Breast epithelium (tissue), 4 donors: ENCODE measurements at regions not wholly inside any gene's neighbourhood (a gene's known extent, or its start where the extent isn't known, plus 50 kb on each side); places are given as distances from the start of the nearest gene placed in this dataset.

Experiments
- DNase-seq, 2 donors: peaks; one replicate each; pipeline ENCODE4 v3.0.0-alpha.2; 2019; ENCODE audit warnings: low spot score in 2 of 2
- H3K27ac ChIP-seq, 2 donors: fragments of 200-600 bp; sonication (generic) in 1 of 2; one replicate each; pipeline ENCODE4 v1.5.1; 2016 to 2019; ENCODE audit warnings: mild to moderate bottlenecking in 1 of 2
- H3K27me3 ChIP-seq, 2 donors: fragments of 200-600 bp; sonication (generic) in 1 of 2; one replicate each; pipeline versions ENCODE4 v1.5.1 to v1.6.0; 2017 to 2019; ENCODE audit warnings: control low read depth in 1 of 2, mild to moderate bottlenecking in 1 of 2
- H3K36me3 ChIP-seq: fragments of 200-600 bp; one replicate; pipeline ENCODE4 v1.5.1; 2019
- H3K4me1 ChIP-seq, 2 donors: fragments of 200-600 bp; sonication (generic); one replicate each; pipeline ENCODE4 v1.5.1; 2016 to 2019; ENCODE audit warnings: control low read depth in 1 of 2
- H3K4me3 ChIP-seq, 3 donors: fragments of 200-600 bp; sonication (generic); 1 replicate in 2 of 3; 2 replicates in 1 of 3; pipeline ENCODE4 v1.5.1; 2016 to 2019; ENCODE audit warnings: mild to moderate bottlenecking in 3 of 3, moderate library complexity in 2 of 3
- H3K9me3 ChIP-seq, 2 donors: fragments of 200-600 bp; sonication (generic) in 1 of 2; one replicate each; pipeline ENCODE4 v1.5.1; 2016 to 2019; ENCODE audit warnings: control low read depth in 1 of 2
- CTCF ChIP-seq, 3 donors: fragments of 450-650 bp; IDR thresholded peaks; one replicate each; pipeline ENCODE4 v1.5.1; 2016 to 2017; ENCODE audit warnings: antibody characterized with exemption in 3 of 3, mild to moderate bottlenecking in 3 of 3, moderate library complexity in 3 of 3
- POLR2A ChIP-seq: fragments of 450-650 bp; IDR thresholded peaks from one replicate; pipeline ENCODE4 v1.6.1; 2016; ENCODE audit warnings: antibody characterized with exemption, mild to moderate bottlenecking, moderate library complexity
- POLR2AphosphoS5 ChIP-seq, 3 donors: sonication (generic); formaldehyde crosslinking; IDR thresholded peaks; one replicate each; pipeline ENCODE4 v1.6.1; 2017; ENCODE audit warnings: antibody characterized with exemption in 3 of 3
- intact Hi-C: fragments of 100-400 bp; cut with DNase I; formaldehyde crosslinking; loops from one replicate; pipeline ENCODE4 v1.15.1; 2023; ENCODE audit warnings: low total_unique reads

GRCh38 chr2:2796207-2796606 is 465.1 kb upstream of the MYT1L start:
- H3K4me3 ChIP-seq, result no peak overlapping the region
- DNase-seq, result no peak
- intact Hi-C loops, result no loop called here

GRCh38 chr2:2795438-2796091 is 464.5 kb upstream of the MYT1L start:
- no peaks in the 10 kb centered on the region for H3K4me1 ChIP-seq
- intact Hi-C loops, result no loop called here
- H3K27me3 ChIP-seq, result peaks cover 0 to 6% of the 10 kb centered on the region in 2 donors
- H3K36me3 ChIP-seq, result no peaks in the 10 kb centered on the region
- H3K9me3 ChIP-seq, result peaks cover 0 to 3% of the 10 kb centered on the region in 2 donors
- DNase-seq, result no peak
- no peak overlapping the region for H3K27ac ChIP-seq
- H3K4me3 ChIP-seq, result no peak overlapping the region
- TF ChIP-seq CTCF (IDR thresholded peaks at IDR 0.05), result no peak
- no peak for TF ChIP-seq POLR2A
- no peak for TF ChIP-seq POLR2AphosphoS5 (IDR thresholded peaks at IDR 0.05)

More at GRCh38 chr2:2796207-2796606, 465.1 kb upstream of the MYT1L start:
- TF ChIP-seq CTCF (IDR thresholded peaks at IDR 0.05) (no peak), POLR2A (no peak), POLR2AphosphoS5 (IDR thresholded peaks at IDR 0.05) (no peak)
- Histone ChIP-seq H3K27ac (no peak overlapping the region), H3K36me3 (no peaks in the 10 kb centered on the region), H3K9me3 (peaks cover 0 to 3% of the 10 kb centered on the region in 2 donors), H3K4me1 (no peaks in the 10 kb centered on the region), H3K27me3 (peaks cover 0 to 6% of the 10 kb centered on the region in 2 donors)

GRCh38 chr2:2793925-2794560 is 463.0 kb upstream of the MYT1L start:
- peaks cover 0 to 3% of the 10 kb centered on the region in 2 donors for H3K9me3 ChIP-seq
- no peaks in the 10 kb centered on the region for H3K4me1 ChIP-seq
- intact Hi-C loops, result no loop called here
- H3K36me3 ChIP-seq, result no peaks in the 10 kb centered on the region
- TF ChIP-seq POLR2AphosphoS5 (IDR thresholded peaks at IDR 0.05), result no peak
- no peak for TF ChIP-seq POLR2A
- no peak for TF ChIP-seq CTCF (IDR thresholded peaks at IDR 0.05)
- H3K27ac ChIP-seq, result no peak overlapping the region
- H3K27me3 ChIP-seq, result peaks cover 0 to 6% of the 10 kb centered on the region in 2 donors
- no peak overlapping the region for H3K4me3 ChIP-seq
- no peak for DNase-seq

- no peak for TF ChIP-seq CTCF (IDR thresholded peaks at IDR 0.05)
- TF ChIP-seq POLR2AphosphoS5 (IDR thresholded peaks at IDR 0.05), result no peak
- TF ChIP-seq POLR2A, result no peak
- peaks cover 0 to 6% of the 10 kb centered on the region in 2 donors for H3K27me3 ChIP-seq
- no peak overlapping the region for H3K4me3 ChIP-seq
- no peaks in the 10 kb centered on the region for H3K36me3 ChIP-seq
- peaks cover 0 to 3% of the 10 kb centered on the region in 2 donors for H3K9me3 ChIP-seq
- no peaks in the 10 kb centered on the region for H3K4me1 ChIP-seq
- no peak overlapping the region for H3K27ac ChIP-seq
- DNase-seq, result no peak
- intact Hi-C loops, result no loop called here
Measured at GRCh38 chr2:2793514-2793913, 462.4 kb upstream of the MYT1L start.

- H3K36me3 ChIP-seq, result no peaks in the 10 kb centered on the region
- H3K4me1 ChIP-seq, result no peaks in the 10 kb centered on the region
- no peak overlapping the region for H3K4me3 ChIP-seq
- TF ChIP-seq CTCF (IDR thresholded peaks at IDR 0.05) (no peak), POLR2A (no peak), POLR2AphosphoS5 (IDR thresholded peaks at IDR 0.05) (no peak)
- H3K27ac ChIP-seq, result no peak overlapping the region
- H3K27me3 ChIP-seq, result peaks cover 0 to 6% of the 10 kb centered on the region in 2 donors
- DNase-seq, result no peak
- peaks cover 0 to 3% of the 10 kb centered on the region in 2 donors for H3K9me3 ChIP-seq
- intact Hi-C loops, result no loop called here
Measured at GRCh38 chr2:2791606-2792005, 460.5 kb upstream of the MYT1L start.
